H1 (cell line): ENCODE measurements at regions not wholly inside any gene's neighbourhood (a gene's known extent, or its start where the extent isn't known, plus 50 kb on each side); places are given as distances from the start of the nearest gene placed in this dataset.

Experiments used
- BCL11A ChIP-seq, 2 experiments: IDR thresholded peaks; one replicate each; pipeline ENCODE4 v1.6.1; 2011; ENCODE audit warnings: low read depth in 2 of 2, low read length in 2 of 2, mild to moderate bottlenecking in 2 of 2
- KDM4A ChIP-seq: IDR thresholded peaks from one replicate; pipeline ENCODE4 v1.7.1; 2012; ENCODE audit warnings: low read depth, mild to moderate bottlenecking, moderate library complexity, low read length, inconsistent platforms; ENCODE audit not compliant: severe bottlenecking
- MAFK ChIP-seq: IDR thresholded peaks from 2 replicates; pipeline ENCODE4 v1.6.1; 2012; ENCODE audit warnings: low read depth, mild to moderate bottlenecking, improper control_type of control experiment, low read length
- MAX ChIP-seq: IDR thresholded peaks from 2 replicates; pipeline ENCODE4 v1.6.1; 2012; ENCODE audit warnings: inconsistent platforms
- RBBP5 ChIP-seq: IDR thresholded peaks from 2 replicates; pipeline ENCODE4 v1.7.1; 2012; ENCODE audit warnings: low read depth, mild to moderate bottlenecking, inconsistent platforms, low read length, moderate library complexity, borderline replicate concordance
- YY1 ChIP-seq: IDR thresholded peaks from 2 replicates; pipeline ENCODE4 v1.6.1; 2011; ENCODE audit warnings: low read depth, mild to moderate bottlenecking, low read length

DNA sequence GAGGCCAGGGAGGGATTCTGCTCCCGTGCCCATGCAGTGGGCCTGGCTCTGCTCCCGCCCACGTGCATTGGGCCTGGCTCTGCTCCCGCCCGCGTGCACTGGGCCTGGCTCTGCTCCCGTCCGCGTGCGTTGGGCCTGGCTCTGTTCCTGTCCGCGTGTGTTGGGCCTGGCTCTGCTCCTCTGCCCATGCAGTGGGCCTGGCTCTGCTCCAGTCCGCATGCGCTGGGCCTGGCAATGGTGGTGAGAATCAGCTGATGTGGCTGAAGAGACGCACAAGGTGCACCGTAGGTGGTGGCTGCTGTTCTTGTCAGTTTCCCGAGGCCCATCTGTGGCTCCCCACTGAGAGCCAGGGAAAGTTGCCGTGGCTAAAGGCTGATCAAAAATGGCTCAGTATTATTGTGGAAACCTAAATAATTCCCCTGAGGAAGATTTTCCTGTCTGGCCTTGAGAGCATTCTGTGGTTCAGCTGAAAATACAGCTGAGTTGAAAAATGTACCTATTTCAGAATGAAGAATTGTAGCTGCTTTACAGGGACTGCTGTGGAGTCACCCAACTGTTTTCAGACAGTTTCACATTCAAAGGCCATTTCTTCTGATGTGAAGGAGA is 572.4 kb downstream of the GLRX3 start (continued):
- TF ChIP-seq YY1 (no peak), BCL11A (IDR thresholded peaks at IDR 0.05; ENCODE audit: low read depth in 2 of 2, low read length in 2 of 2) (no peak), RBBP5 (no peak), MAX (no peak), MAFK (no peak), KDM4A (no peak)
- TF ChIP-seq, all 59 proteins: peak for 0
